ENCODE measurements at regions not wholly inside any gene's neighbourhood (a gene's known extent, or its start where the extent isn't known, plus 50 kb on each side); places are given as distances from the start of the nearest gene placed in this dataset.

GRCh38 chr7:113825832-113826231 is 93.0 kb downstream of the PPP1R3A start:
- in situ Hi-C loops (cut with MboI; ENCODE audit: low sequenced_read_pairs) = no loop called here

- in situ Hi-C loops (cut with MboI; ENCODE audit: low sequenced_read_pairs) = no loop called here
Measured at GRCh38 chr7:113824117-113824823, 94.5 kb downstream of the PPP1R3A start.

- in situ Hi-C loops (cut with MboI; ENCODE audit: low sequenced_read_pairs) = no loop called here
Measured at GRCh38 chr7:113819474-113819873, 99.3 kb downstream of the PPP1R3A start.

- in situ Hi-C loops (cut with MboI; ENCODE audit: low sequenced_read_pairs) = no loop called here
Measured at GRCh38 chr7:113816639-113817038, 102.2 kb downstream of the PPP1R3A start.

- in situ Hi-C loops (cut with MboI; ENCODE audit: low sequenced_read_pairs) = no loop called here
Measured at GRCh38 chr7:113813471-113813870, 105.3 kb downstream of the PPP1R3A start.

GRCh38 chr7:113812591-113813255 is 106.1 kb downstream of the PPP1R3A start:
- in situ Hi-C loops (cut with MboI; ENCODE audit: low sequenced_read_pairs) = no loop called here

GRCh38 chr7:113810080-113810744 is 108.6 kb downstream of the PPP1R3A start:
- in situ Hi-C loops (cut with MboI; ENCODE audit: low sequenced_read_pairs) = no loop called here

- in situ Hi-C loops (cut with MboI; ENCODE audit: low sequenced_read_pairs) = no loop called here
Measured at GRCh38 chr7:113809581-113809980, 109.2 kb downstream of the PPP1R3A start.

GRCh38 chr7:113806633-113807327 is 112.0 kb downstream of the PPP1R3A start:
- in situ Hi-C loops (cut with MboI; ENCODE audit: low sequenced_read_pairs) = no loop called here

- in situ Hi-C loops (cut with MboI; ENCODE audit: low sequenced_read_pairs) = no loop called here
Measured at GRCh38 chr7:113805976-113806375, 112.8 kb downstream of the PPP1R3A start.

- in situ Hi-C loops (cut with MboI; ENCODE audit: low sequenced_read_pairs) = no loop called here
Measured at GRCh38 chr7:113804475-113805095, 114.2 kb downstream of the PPP1R3A start.

- in situ Hi-C loops (cut with MboI; ENCODE audit: low sequenced_read_pairs) = no loop called here
Measured at GRCh38 chr7:113801751-113802150, 117.1 kb downstream of the PPP1R3A start.

- in situ Hi-C loops (cut with MboI; ENCODE audit: low sequenced_read_pairs) = no loop called here
Measured at GRCh38 chr7:113800826-113801225, 118.0 kb downstream of the PPP1R3A start.

GRCh38 chr7:113799896-113800295 is 118.9 kb downstream of the PPP1R3A start:
- in situ Hi-C loops (cut with MboI; ENCODE audit: low sequenced_read_pairs) = no loop called here

GRCh38 chr7:113797420-113798010 is 121.3 kb downstream of the PPP1R3A start:
- in situ Hi-C loops (cut with MboI; ENCODE audit: low sequenced_read_pairs) = no loop called here

GRCh38 chr7:113796557-113796956 is 122.3 kb downstream of the PPP1R3A start:
- in situ Hi-C loops (cut with MboI; ENCODE audit: low sequenced_read_pairs) = no loop called here

GRCh38 chr7:113794573-113794972 is 124.2 kb downstream of the PPP1R3A start:
- in situ Hi-C loops (cut with MboI; ENCODE audit: low sequenced_read_pairs) = no loop called here

- in situ Hi-C loops (cut with MboI; ENCODE audit: low sequenced_read_pairs) = no loop called here
Measured at GRCh38 chr7:113793171-113793570, 125.6 kb downstream of the PPP1R3A start.

- in situ Hi-C loops (cut with MboI; ENCODE audit: low sequenced_read_pairs) = no loop called here
Measured at GRCh38 chr7:113790025-113790424, 128.8 kb downstream of the PPP1R3A start.

- in situ Hi-C loops (cut with MboI; ENCODE audit: low sequenced_read_pairs) = no loop called here
Measured at GRCh38 chr7:113787106-113787505, 131.7 kb downstream of the PPP1R3A start.

GRCh38 chr7:113784956-113785355 is 133.9 kb downstream of the PPP1R3A start:
- in situ Hi-C loops (cut with MboI; ENCODE audit: low sequenced_read_pairs) = no loop called here
